Kidney epithelial cell (primary cell): ENCODE measurements at regions not wholly inside any gene's neighbourhood (a gene's known extent, or its start where the extent isn't known, plus 50 kb on each side); places are given as distances from the start of the nearest gene placed in this dataset.

ENCODE experiments used
- DNase-seq: peaks from one replicate; pipeline ENCODE4 v3.0.0-alpha.2; 2010; ENCODE audit warnings: low read depth
- H3K27me3 ChIP-seq: 2 replicates; pipeline ENCODE4 v1.6.0; 2011; ENCODE audit warnings: low read length; ENCODE audit not compliant: control insufficient read depth, insufficient read depth
- H3K36me3 ChIP-seq: 2 replicates; pipeline ENCODE4 v1.5.1; 2011; ENCODE audit warnings: low read length; ENCODE audit not compliant: control insufficient read depth, insufficient read depth
- H3K4me3 ChIP-seq: 2 replicates; pipeline ENCODE4 v1.5.1; 2011; ENCODE audit warnings: low read depth, mild to moderate bottlenecking, control low read depth, low read length
- CTCF ChIP-seq: IDR thresholded peaks from 2 replicates; pipeline ENCODE4 v1.5.1; 2011; ENCODE audit warnings: mild to moderate bottlenecking, moderate library complexity, low read length, control low read depth, inconsistent platforms; ENCODE audit not compliant: insufficient read depth, poor library complexity, severe bottlenecking

GRCh38 chr18:11322006-11322405 is 172.6 kb upstream of the PIEZO2 start:
- no peak for DNase-seq
- Histone ChIP-seq H3K27me3 (no peaks in the 10 kb centered on the region), H3K4me3 (no peak overlapping the region), H3K36me3 (no peaks in the 10 kb centered on the region)
- TF ChIP-seq CTCF: no peak

GRCh38 chr18:11320986-11321385 is 171.6 kb upstream of the PIEZO2 start:
- H3K36me3 ChIP-seq: no peaks in the 10 kb centered on the region
- DNase-seq: no peak
- H3K27me3 ChIP-seq: no peaks in the 10 kb centered on the region
- H3K4me3 ChIP-seq: no peak overlapping the region
- TF ChIP-seq CTCF: no peak

GRCh38 chr18:11316546-11316945 is 167.2 kb upstream of the PIEZO2 start:
- Histone ChIP-seq H3K27me3 (no peaks in the 10 kb centered on the region), H3K36me3 (no peaks in the 10 kb centered on the region), H3K4me3 (no peak overlapping the region)
- no peak for DNase-seq
- no peak for TF ChIP-seq CTCF

GRCh38 chr18:11310476-11311086 is 161.2 kb upstream of the PIEZO2 start:
- DNase-seq: no peak

GRCh38 chr18:11309172-11309571 is 159.8 kb upstream of the PIEZO2 start:
- Histone ChIP-seq H3K36me3 (no peaks in the 10 kb centered on the region), H3K4me3 (no peak overlapping the region), H3K27me3 (no peaks in the 10 kb centered on the region)
- DNase-seq: no peak
- no peak for TF ChIP-seq CTCF

More at GRCh38 chr18:11310476-11311086, 161.2 kb upstream of the PIEZO2 start:
- Histone ChIP-seq H3K27me3 (no peaks in the 10 kb centered on the region), H3K36me3 (no peaks in the 10 kb centered on the region), H3K4me3 (no peak overlapping the region)
- TF ChIP-seq CTCF: peak; percentile 78

- Histone ChIP-seq H3K36me3 (no peaks in the 10 kb centered on the region), H3K27me3 (no peaks in the 10 kb centered on the region), H3K4me3 (no peak overlapping the region)
- no peak for TF ChIP-seq CTCF
- no peak for DNase-seq
Observed at GRCh38 chr18:11308499-11308898, 159.1 kb upstream of the PIEZO2 start.
